Gastrocnemius medialis (tissue), 4 donors: ENCODE measurements at regions not wholly inside any gene's neighbourhood (a gene's known extent, or its start where the extent isn't known, plus 50 kb on each side); places are given as distances from the start of the nearest gene placed in this dataset.

Experiments used
- CTCF ChIP-seq, 5 experiments: fragments of 450-650 bp in 3 of 5; fragments of 200-600 bp in 2 of 5; sonication (generic) in 2 of 5; IDR thresholded peaks in 4 of 5; conservative IDR thresholded peaks in 1 of 5; 1 replicate in 4 of 5; 2 replicates in 1 of 5; pipeline ENCODE4 v1.5.1; 2016 to 2019; ENCODE audit warnings: antibody characterized with exemption in 5 of 5, mild to moderate bottlenecking in 3 of 5, moderate library complexity in 3 of 5
- POLR2A ChIP-seq, 2 donors: fragments of 450-650 bp; IDR thresholded peaks; one replicate each; pipeline ENCODE4 v1.6.1; 2017; ENCODE audit warnings: antibody characterized with exemption in 2 of 2, mild to moderate bottlenecking in 2 of 2, moderate library complexity in 2 of 2

DNA sequence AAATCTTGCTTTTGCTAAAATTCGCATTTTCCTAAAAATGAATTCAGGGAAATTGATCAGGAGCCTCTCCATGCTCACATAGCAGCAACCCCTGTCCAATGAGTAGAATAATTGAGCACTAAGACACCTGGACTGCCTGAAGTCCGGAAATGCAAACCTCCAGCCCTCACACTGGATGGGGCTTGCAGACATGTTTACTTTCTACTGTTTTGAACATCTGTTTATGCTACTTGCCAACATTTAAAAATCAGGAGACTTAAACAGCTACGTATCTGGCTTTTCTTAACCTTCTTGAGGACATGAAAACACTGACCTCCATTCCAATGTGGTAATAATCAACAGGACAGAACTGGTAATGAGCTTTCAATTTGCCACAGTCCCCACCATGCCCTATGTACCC lies 184.4 kb downstream of the SHOX2 start:
- TF ChIP-seq CTCF (IDR thresholded peaks at IDR 0.05 in 4 of 5, conservative IDR thresholded peaks at IDR 0.05 in 1 of 5): no peak
- no peak for TF ChIP-seq POLR2A (IDR thresholded peaks at IDR 0.05)
